Smooth muscle cell (in vitro differentiated cells): ENCODE measurements at regions not wholly inside any gene's neighbourhood (a gene's known extent, or its start where the extent isn't known, plus 50 kb on each side); places are given as distances from the start of the nearest gene placed in this dataset.

Experiments used
- DNase-seq: peaks from one replicate; lab custom pipeline; 2025; ENCODE audit not compliant: unreplicated experiment; lab: John Stamatoyannopoulos, UW
- H2AFZ ChIP-seq: fragments of 200-600 bp; sonication (generic); 2 replicates; pipeline ENCODE4 v1.6.0; 2016; ENCODE audit warnings: antibody characterized with exemption, low read depth, mild to moderate bottlenecking
- H3F3A ChIP-seq: fragments of 200-600 bp; sonication (generic); 2 replicates; pipeline ENCODE4 v1.6.0; 2017; ENCODE audit warnings: antibody characterized with exemption, low read depth
- H3K27ac ChIP-seq: fragments of 200-600 bp; sonication (generic); 2 replicates; pipeline ENCODE4 v1.5.1; 2016; ENCODE audit warnings: low read depth, mild to moderate bottlenecking
- H3K27me3 ChIP-seq: fragments of 200-600 bp; sonication (generic); 2 replicates; pipeline ENCODE4 v1.6.1; 2016; ENCODE audit warnings: low read depth, mild to moderate bottlenecking
- H3K36me3 ChIP-seq: fragments of 200-600 bp; sonication (generic); 2 replicates; pipeline ENCODE4 v1.5.1; 2016; ENCODE audit warnings: low read depth
- H3K4me1 ChIP-seq: fragments of 200-600 bp; sonication (generic); 2 replicates; pipeline ENCODE4 v1.5.1; 2016; ENCODE audit warnings: low read depth
- H3K4me2 ChIP-seq: fragments of 200-600 bp; sonication (generic); 2 replicates; pipeline ENCODE4 v1.6.0; 2016; ENCODE audit warnings: mild to moderate bottlenecking
- H3K4me3 ChIP-seq: fragments of 200-600 bp; sonication (generic); 2 replicates; pipeline ENCODE4 v1.5.1; 2016; ENCODE audit warnings: mild to moderate bottlenecking
- H3K79me2 ChIP-seq: fragments of 200-600 bp; sonication (generic); 2 replicates; pipeline ENCODE4 v1.6.0; 2016; ENCODE audit warnings: low read depth, mild to moderate bottlenecking
- H3K9ac ChIP-seq: fragments of 200-600 bp; sonication (generic); 2 replicates; pipeline ENCODE4 v1.6.0; 2016; ENCODE audit warnings: low read depth
- H3K9me3 ChIP-seq: fragments of 200-600 bp; sonication (generic); replicated peaks from 2 replicates; pipeline ENCODE4 v1.5.1; 2016; ENCODE audit warnings: low read depth
- H4K20me1 ChIP-seq: fragments of 200-600 bp; sonication (generic); 2 replicates; pipeline ENCODE4 v1.6.0; 2016; ENCODE audit warnings: low read depth
- CTCF ChIP-seq: fragments of 200-600 bp; sonication (generic); IDR thresholded peaks from 2 replicates; pipeline ENCODE4 v1.5.1; 2017; ENCODE audit warnings: borderline replicate concordance, mild to moderate bottlenecking, antibody characterized with exemption; ENCODE audit not compliant: insufficient read depth, poor library complexity, severe bottlenecking
- WGBS: methylation state at CpG from one replicate; pipeline ENCODE4 v1.1.7; 2016; ENCODE audit warnings: low lambda C conversion rate; 5-methylcytosine and 5-hydroxymethylcytosine counted together

GRCh38 chr3:166734734-166735133, 645.4 kb downstream of the ZBBX start:
- WGBS: 79% methylated on average over 3 of the region's 3 CpGs
- no peak for DNase-seq
- H3K27me3 ChIP-seq: no peaks in the 10 kb centered on the region
- no peak overlapping the region for H3K9ac ChIP-seq
- no peaks in the 10 kb centered on the region for H3K79me2 ChIP-seq
- H3K4me1 ChIP-seq: no peaks in the 10 kb centered on the region
- no peak for TF ChIP-seq CTCF
- no peak overlapping the region for H3K4me2 ChIP-seq
- no peaks in the 10 kb centered on the region for H4K20me1 ChIP-seq
- H3K4me3 ChIP-seq: no peak overlapping the region
- no peak overlapping the region for H2AFZ ChIP-seq
- H3F3A ChIP-seq: no peaks in the 10 kb centered on the region
- H3K9me3 ChIP-seq: no peaks in the 10 kb centered on the region
- H3K27ac ChIP-seq: peak overlapping the region; percentile 28
- no peaks in the 10 kb centered on the region for H3K36me3 ChIP-seq

GRCh38 chr3:166731701-166732100, 648.4 kb downstream of the ZBBX start:
- no peaks in the 10 kb centered on the region for H3K4me1 ChIP-seq
- no peak for DNase-seq
- H2AFZ ChIP-seq: no peak overlapping the region
- H3K9ac ChIP-seq: no peak overlapping the region
- WGBS: 88% methylated on average over 1 of the region's 1 CpG
- no peaks in the 10 kb centered on the region for H3K27me3 ChIP-seq
- no peaks in the 10 kb centered on the region for H3K36me3 ChIP-seq
- H3F3A ChIP-seq: no peaks in the 10 kb centered on the region
- H4K20me1 ChIP-seq: no peaks in the 10 kb centered on the region
- H3K4me2 ChIP-seq: no peak overlapping the region
- no peaks in the 10 kb centered on the region for H3K79me2 ChIP-seq
- no peaks in the 10 kb centered on the region for H3K9me3 ChIP-seq
- H3K27ac ChIP-seq: no peak overlapping the region
- no peak for TF ChIP-seq CTCF
- no peak overlapping the region for H3K4me3 ChIP-seq

GRCh38 chr3:166721466-166721865, 658.6 kb downstream of the ZBBX start:
- H3K4me3 ChIP-seq: no peak overlapping the region
- no peak for TF ChIP-seq CTCF
- no peaks in the 10 kb centered on the region for H3K9me3 ChIP-seq
- H2AFZ ChIP-seq: no peak overlapping the region
- no peaks in the 10 kb centered on the region for H3K27me3 ChIP-seq
- no peak overlapping the region for H3K4me2 ChIP-seq
- no peaks in the 10 kb centered on the region for H4K20me1 ChIP-seq
- no peaks in the 10 kb centered on the region for H3K4me1 ChIP-seq
- no peak overlapping the region for H3K9ac ChIP-seq
- H3F3A ChIP-seq: no peaks in the 10 kb centered on the region
- H3K36me3 ChIP-seq: no peaks in the 10 kb centered on the region
- no peaks in the 10 kb centered on the region for H3K79me2 ChIP-seq
- no peak for DNase-seq
- H3K27ac ChIP-seq: no peak overlapping the region

GRCh38 chr3:166714206-166714605, 665.9 kb downstream of the ZBBX start:
- Histone ChIP-seq H3K4me2 (no peak overlapping the region), H3K4me3 (no peak overlapping the region), H3F3A (no peaks in the 10 kb centered on the region), H3K36me3 (no peaks in the 10 kb centered on the region), H2AFZ (no peak overlapping the region), H3K9ac (no peak overlapping the region), H3K27ac (no peak overlapping the region), H3K9me3 (no peaks in the 10 kb centered on the region), H4K20me1 (no peaks in the 10 kb centered on the region), H3K4me1 (no peaks in the 10 kb centered on the region), H3K27me3 (no peaks in the 10 kb centered on the region), H3K79me2 (no peaks in the 10 kb centered on the region)
- no peak for TF ChIP-seq CTCF
- 83% methylated on average over 4 of the region's 4 CpGs for WGBS
- no peak for DNase-seq
